GM21526 (cell line): ENCODE measurements at regions not wholly inside any gene's neighbourhood (a gene's known extent, or its start where the extent isn't known, plus 50 kb on each side); places are given as distances from the start of the nearest gene placed in this dataset.

Source experiments
- ATAC-seq: cut with Tn5 transposase; IDR thresholded peaks from one replicate; pipeline ENCODE4 v1.9.1; 2021; ENCODE audit warnings: moderate library complexity; ENCODE audit not compliant: unreplicated experiment, low FRiP score

DNA sequence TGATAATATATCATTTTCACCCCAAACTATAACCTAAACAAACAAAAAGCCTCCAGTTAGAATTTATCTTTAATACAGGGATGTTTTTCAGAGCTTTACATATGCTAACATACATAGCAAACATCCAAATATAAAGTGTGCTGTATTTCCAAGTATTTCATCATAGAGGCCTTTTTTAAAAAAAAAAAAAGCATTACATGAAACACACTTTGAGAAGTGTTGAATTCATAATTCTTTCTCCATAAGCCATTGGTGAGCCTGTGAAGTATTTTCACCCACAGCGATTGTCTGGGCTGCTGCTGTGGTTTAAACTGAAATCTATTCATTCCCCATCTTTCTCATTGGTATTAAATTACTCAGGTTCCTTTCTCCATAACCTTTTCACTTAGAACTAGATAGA, 503.4 kb upstream of the CDH8 start:
- ATAC-seq = no peak

GRCh38 chr16:62530426-62530825, 494.2 kb upstream of the CDH8 start:
- no peak for ATAC-seq

- no peak for ATAC-seq
Measured at GRCh38 chr16:62516001-62516400, 479.8 kb upstream of the CDH8 start.

DNA sequence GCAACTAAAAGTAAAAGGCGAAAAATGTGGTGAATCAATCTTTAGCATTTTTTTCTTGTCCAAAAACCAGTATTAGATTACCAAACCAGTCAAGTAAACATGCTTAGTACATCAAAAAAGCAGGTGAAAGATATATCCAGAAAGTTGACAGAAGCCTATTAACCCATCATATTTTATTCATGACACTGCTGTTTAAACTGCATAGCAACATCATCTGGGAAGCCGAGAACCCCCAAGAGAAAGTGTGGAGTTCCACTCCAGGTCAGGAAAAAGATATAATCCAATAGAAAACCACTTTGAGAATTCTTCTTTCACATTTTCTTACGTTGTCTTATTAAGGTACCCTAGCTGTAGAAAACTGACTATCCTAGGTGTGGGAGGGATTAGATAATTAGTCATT, 466.8 kb upstream of the CDH8 start:
- ATAC-seq = no peak

DNA sequence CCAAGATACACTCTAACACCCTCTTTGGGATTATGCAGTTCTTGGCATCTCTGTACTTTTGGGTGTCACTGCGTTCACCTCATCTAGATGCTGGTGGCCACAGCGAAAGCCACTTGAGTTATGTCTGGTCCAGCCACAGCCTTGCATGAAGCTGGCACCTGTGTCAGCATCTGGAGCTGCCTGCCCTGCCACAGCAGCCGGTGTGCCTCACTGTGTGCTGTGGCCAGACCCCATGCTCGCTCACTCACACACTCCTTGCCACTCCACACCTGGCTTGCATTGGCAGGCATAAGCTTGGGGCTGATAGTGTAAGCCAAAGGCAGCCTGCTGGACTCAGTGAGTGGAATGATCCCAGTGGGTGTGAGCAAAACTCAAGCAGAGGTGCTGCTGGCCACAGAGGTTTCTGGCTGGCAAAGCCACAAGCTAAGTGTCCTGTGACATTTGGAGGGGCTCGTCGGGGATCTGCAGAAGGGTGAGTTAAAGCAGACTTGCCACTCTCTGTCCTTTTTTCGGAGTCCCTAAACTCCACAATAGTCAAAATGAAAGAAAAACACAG, 442.7 kb upstream of the CDH8 start:
- ATAC-seq = no peak

DNA sequence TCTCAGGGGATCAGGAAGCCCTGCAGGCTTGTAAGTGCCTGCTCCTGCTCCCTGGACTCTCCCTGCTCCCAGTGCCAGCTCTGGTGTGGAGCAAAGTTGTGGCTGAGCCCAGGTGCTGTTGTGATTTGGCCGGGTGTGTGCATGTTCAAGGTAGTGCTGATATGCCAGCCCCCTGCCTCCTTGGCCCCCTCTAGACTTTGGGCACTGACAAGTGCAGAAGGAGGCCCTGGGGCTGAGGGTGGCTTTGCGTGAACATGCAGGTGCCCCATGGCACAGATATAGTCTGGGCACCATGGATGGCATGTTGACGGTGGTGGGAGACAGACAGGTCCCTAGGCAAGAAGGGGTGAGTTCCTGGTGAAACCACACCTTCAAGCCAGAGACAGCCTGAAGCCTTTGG, 441.6 kb upstream of the CDH8 start:
- ATAC-seq = no peak

DNA sequence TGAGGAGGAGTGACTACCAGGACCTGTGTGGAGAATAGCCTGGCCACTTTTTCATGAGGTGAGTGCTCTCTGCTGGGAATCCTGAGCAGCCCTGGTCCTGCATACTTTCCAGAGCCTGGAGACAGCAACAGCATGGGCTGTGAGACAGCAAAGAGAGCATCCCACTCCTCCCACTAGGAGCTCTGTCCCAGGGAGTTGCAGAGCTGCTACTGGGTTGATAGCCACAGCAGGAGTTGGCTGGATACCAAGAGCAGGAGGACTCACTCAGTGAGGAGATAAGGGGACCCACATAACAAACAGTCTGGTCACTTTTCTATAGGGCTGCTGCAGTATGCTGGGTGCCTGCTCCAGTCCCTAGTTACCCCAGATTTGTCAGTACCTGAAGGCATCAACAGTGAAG, 439.3 kb upstream of the CDH8 start:
- ATAC-seq = no peak

- no peak for ATAC-seq
Measured at GRCh38 chr16:62462971-62463370, 426.7 kb upstream of the CDH8 start.

- no peak for ATAC-seq
Measured at GRCh38 chr16:62450291-62450690, 414.1 kb upstream of the CDH8 start.

DNA sequence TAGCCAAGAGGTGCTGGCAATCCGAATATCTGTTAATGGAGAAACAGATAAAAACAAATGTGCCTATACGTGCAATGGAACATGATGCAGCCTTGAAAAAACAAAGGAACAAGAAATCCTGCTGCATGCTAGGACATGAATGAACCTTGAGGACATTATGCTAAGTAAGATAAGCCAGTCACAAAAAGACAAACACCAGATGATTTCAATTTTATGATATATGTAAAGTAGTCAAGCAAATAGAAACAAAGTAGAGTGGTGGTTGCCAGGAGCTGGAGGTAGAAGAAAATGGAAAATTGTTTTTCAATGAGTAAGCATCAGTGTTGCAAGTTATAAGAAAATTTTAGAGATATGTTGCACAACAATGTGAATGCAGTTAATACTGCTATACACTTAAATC, 409.7 kb upstream of the CDH8 start:
- ATAC-seq = no peak

GRCh38 chr16:62424206-62424605, 388.0 kb upstream of the CDH8 start:
- no peak for ATAC-seq

- ATAC-seq = no peak
Measured at GRCh38 chr16:62408760-62409159, 372.5 kb upstream of the CDH8 start.

- no peak for ATAC-seq
Measured at GRCh38 chr16:62406387-62406786, 370.1 kb upstream of the CDH8 start.

DNA sequence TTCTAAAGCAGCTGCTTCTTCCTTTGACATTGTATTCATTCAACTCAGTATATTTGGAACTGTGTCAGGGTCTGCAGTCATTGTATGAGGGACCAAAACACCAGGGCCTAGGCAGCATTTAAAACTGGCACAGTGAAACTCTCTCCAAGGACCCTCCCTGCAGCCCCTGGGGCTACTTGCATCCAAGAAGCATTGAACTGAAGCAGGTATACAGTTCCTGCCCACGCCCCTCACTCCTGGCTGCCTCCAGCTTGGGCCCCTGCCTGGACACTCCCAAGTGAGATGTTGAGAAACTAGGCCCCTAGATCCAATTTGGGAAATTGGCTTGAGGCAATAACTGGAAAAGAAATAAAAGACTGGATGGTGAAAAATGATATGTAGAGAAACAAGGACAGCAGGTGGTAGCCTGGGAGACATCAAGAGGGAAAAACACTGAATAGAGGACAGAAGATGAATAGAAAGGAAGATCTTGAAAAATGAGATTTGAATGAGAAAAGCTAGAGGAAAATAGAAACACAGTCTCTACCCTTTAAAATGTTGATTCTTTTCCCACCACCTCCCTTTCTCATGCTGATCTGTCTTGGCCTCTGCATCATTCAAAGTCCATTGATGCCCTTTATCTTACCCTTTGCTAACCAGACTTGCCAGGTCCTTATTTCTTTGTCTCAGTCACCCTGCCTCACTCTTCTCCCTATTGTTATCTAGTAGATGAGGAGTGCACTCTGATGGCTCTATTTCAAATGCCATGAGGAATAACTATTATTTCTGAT, 368.8 kb upstream of the CDH8 start:
- no peak for ATAC-seq

- ATAC-seq = no peak
Measured at GRCh38 chr16:62392698-62393097, 356.5 kb upstream of the CDH8 start.

DNA sequence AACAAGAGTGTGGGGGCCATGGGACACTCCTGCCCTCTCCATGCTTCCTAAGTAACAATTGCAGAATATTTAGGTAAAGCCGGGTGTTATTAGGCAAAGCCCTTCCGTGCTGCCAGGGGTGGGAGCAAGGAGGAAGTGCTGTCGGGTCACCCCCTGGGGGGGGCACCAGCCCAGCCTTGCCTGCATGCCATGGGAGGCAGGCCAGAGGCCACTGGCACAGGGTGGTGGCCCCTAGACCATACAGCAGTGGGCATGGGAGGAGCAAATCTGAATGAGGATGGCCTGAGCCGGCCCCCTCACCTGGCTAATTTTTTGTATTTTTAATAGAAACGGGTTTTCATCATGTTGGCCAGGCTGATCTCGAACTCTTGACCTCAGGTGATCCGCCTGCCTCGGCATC, 355.7 kb upstream of the CDH8 start:
- no peak for ATAC-seq

GRCh38 chr16:62391134-62391533, 354.9 kb upstream of the CDH8 start:
- no peak for ATAC-seq

DNA sequence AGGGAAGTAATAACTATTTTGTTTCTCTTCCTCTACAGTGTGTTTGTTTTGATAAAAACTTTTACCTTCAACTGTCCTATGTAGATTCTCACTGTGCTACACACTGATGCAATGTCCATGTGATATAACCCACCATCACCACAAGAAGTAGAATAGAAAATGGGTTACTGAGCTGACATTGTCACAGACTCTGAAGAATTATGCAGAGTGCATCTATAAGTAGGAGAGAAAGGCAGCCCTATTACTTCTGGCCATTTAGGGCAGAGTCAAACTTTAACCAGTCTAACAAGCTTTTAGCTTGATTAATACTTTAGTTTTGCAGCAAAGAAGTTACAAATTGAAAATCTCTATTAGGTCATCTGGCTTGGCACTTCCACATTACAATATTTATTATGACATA, 354.0 kb upstream of the CDH8 start:
- no peak for ATAC-seq

GRCh38 chr16:62386411-62386810, 350.2 kb upstream of the CDH8 start:
- no peak for ATAC-seq

- no peak for ATAC-seq
Measured at GRCh38 chr16:62383941-62384340, 347.7 kb upstream of the CDH8 start.

GRCh38 chr16:62370445-62370844, 334.2 kb upstream of the CDH8 start:
- no peak for ATAC-seq

DNA sequence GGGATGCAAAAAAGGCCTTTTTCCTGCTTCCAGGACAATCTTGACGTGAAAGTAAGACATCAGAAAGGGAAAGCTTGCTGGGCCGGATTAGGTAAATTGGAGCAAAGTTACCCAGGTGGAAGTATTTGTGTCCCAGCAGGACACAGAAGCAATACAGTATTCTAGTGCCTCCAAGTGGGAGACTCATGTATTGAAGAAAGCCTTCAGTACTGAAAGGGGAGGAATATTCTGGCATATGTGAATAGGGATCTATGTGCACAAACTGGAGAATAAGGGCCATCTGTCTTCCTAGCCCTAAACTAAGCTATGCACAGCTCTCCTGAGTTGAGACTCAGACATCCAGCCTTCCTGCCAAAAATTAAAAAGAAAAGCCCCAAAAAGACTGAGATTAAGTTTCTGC, 327.3 kb upstream of the CDH8 start:
- ATAC-seq = no peak

- no peak for ATAC-seq
Measured at GRCh38 chr16:62353355-62353754, 317.1 kb upstream of the CDH8 start.
